ENCODE measurements at regions not wholly inside any gene's neighbourhood (a gene's known extent, or its start where the extent isn't known, plus 50 kb on each side); places are given as distances from the start of the nearest gene placed in this dataset.

GRCh38 chr13:53321296-53321801 lies 292.7 kb downstream of the OLFM4 start:
- H3T11ph ChIP-seq (ENCODE audit: low read length): no peak overlapping the region
- no peak overlapping the region for H3K23ac ChIP-seq (ENCODE audit: insufficient read length, low read depth, low read length)
- H3K4me1 ChIP-seq (ENCODE audit: insufficient read depth, low read length): no peaks in the 10 kb centered on the region
- no peak overlapping the region for H3K56ac ChIP-seq (ENCODE audit: insufficient read length, low read depth, low read length)
- H3K4ac ChIP-seq (ENCODE audit: low read depth, low read length): no peak overlapping the region
- Mint-ChIP-seq H3K36me3 (ENCODE audit: insufficient read depth in 1 of 3, low read depth in 3 of 3) (no peaks in the 10 kb centered on the region), H3K9me3 (no peaks in the 10 kb centered on the region), H3K27me3 (ENCODE audit: low read depth) (peaks cover 60% of the 10 kb centered on the region), H3K4me1 (no peaks in the 10 kb centered on the region), H3K27ac (no peak overlapping the region), H3K4me3 (no peak overlapping the region)
- H3K18ac ChIP-seq (ENCODE audit: insufficient read length, low read depth, low read length): no peak overlapping the region
- H3K9ac ChIP-seq (ENCODE audit: extremely low read depth, insufficient read length, low read length): no peak overlapping the region
- no peaks in the 10 kb centered on the region for H3K79me1 ChIP-seq (ENCODE audit: insufficient read depth, low read depth, low read length, poor library complexity, severe bottlenecking)
- no peak overlapping the region for H4K5ac ChIP-seq (ENCODE audit: insufficient read length, low read depth, low read length)
- no peaks in the 10 kb centered on the region for H3K9me3 ChIP-seq (ENCODE audit: control insufficient read depth, low read depth, low read length)
- H4K8ac ChIP-seq (replicated peaks; ENCODE audit: insufficient read length, low read depth, low read length): no peak overlapping the region
- no CpG with 5 or more reads among the region's 2 CpGs for WGBS (ENCODE audit: extremely low coverage, insufficient read length, low lambda C conversion rate)
- H2BK15ac ChIP-seq (ENCODE audit: low read depth, low read length): no peak overlapping the region
- no peak overlapping the region for H3K27ac ChIP-seq (ENCODE audit: insufficient read length, low read depth, low read length)
- no peak overlapping the region for H2BK120ac ChIP-seq (ENCODE audit: low read depth, low read length, poor library complexity, severe bottlenecking)
- no peak overlapping the region for H3K4me2 ChIP-seq (ENCODE audit: insufficient read depth, insufficient read length, low read length)
- H2BK5ac ChIP-seq (ENCODE audit: insufficient read length, low read length): no peak overlapping the region
- TF ChIP-seq CTCF (conservative IDR thresholded peaks at IDR 0.05): no peak
- H3K27me3 ChIP-seq (ENCODE audit: insufficient read depth, low read length): no peaks in the 10 kb centered on the region
- H3K23me2 ChIP-seq (ENCODE audit: insufficient read length, low read depth, low read length, poor library complexity, severe bottlenecking): no peaks in the 10 kb centered on the region
- H2BK12ac ChIP-seq (ENCODE audit: insufficient read length, low read depth, low read length): no peak overlapping the region
- no peak for DNase-seq
- no peaks in the 10 kb centered on the region for H3K79me2 ChIP-seq (ENCODE audit: insufficient read depth, low read length)
- H2AK5ac ChIP-seq (ENCODE audit: insufficient read length, low read length): no peak overlapping the region
- H4K20me1 ChIP-seq (ENCODE audit: control insufficient read depth, insufficient read depth, insufficient read length): no peaks in the 10 kb centered on the region
- no peak overlapping the region for H3K14ac ChIP-seq (ENCODE audit: insufficient read depth, low read length)
- H2BK20ac ChIP-seq (ENCODE audit: low read depth, low read length, poor library complexity, severe bottlenecking): no peak overlapping the region
- no peak overlapping the region for H2AFZ ChIP-seq (ENCODE audit: low read length)
- no peak overlapping the region for H4K91ac ChIP-seq (ENCODE audit: insufficient read length, low read depth, low read length)

Measured in H9 (cell line).